HUDEP-2 (cell line): ENCODE measurements at regions not wholly inside any gene's neighbourhood (a gene's known extent, or its start where the extent isn't known, plus 50 kb on each side); places are given as distances from the start of the nearest gene placed in this dataset.
"Not testable (repeated sequence)": the region's sequence is repeated elsewhere in the genome, so short reads cannot be mapped to it uniquely, and the experiment has no call there.

ENCODE experiments used
- DNase-seq, 76 experiments: peaks; one replicate each; lab custom pipeline; 2025; ENCODE audit not compliant: unreplicated experiment in 76 of 76; lab: John Stamatoyannopoulos, UW

GRCh38 chr5:50343715-50344114 lies 97.4 kb downstream of the EMB start:
- no peak for DNase-seq

- DNase-seq: no peak
Measured at GRCh38 chr5:50340757-50341156, 100.3 kb downstream of the EMB start.

DNA sequence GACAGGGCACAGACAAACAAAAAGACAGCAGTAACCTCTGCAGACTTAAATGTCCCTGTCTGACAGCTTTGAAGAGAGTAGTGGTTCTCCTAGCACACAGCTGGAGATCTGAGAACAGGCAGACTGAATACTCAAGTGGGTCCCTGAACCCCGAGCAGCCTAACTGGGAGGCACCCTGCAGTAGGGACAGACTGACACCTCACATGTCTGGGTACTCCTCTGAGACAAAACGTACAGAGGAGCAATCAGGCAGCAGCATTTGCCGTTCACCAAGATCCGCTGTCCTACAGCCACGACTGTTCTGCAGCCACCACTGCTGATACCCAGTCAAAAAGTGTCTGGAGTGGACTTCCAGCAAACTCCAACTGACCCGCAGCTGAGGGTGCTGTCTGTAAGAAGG lies 110.5 kb downstream of the EMB start:
- not testable (repeated sequence) for DNase-seq

- no peak for DNase-seq
Measured at GRCh38 chr5:50328193-50328729, 112.8 kb downstream of the EMB start.

GRCh38 chr5:50325237-50325832 lies 115.8 kb downstream of the EMB start:
- DNase-seq: peak in 7 of 76 experiments; percentile 0 to 5 (median 2)

DNA sequence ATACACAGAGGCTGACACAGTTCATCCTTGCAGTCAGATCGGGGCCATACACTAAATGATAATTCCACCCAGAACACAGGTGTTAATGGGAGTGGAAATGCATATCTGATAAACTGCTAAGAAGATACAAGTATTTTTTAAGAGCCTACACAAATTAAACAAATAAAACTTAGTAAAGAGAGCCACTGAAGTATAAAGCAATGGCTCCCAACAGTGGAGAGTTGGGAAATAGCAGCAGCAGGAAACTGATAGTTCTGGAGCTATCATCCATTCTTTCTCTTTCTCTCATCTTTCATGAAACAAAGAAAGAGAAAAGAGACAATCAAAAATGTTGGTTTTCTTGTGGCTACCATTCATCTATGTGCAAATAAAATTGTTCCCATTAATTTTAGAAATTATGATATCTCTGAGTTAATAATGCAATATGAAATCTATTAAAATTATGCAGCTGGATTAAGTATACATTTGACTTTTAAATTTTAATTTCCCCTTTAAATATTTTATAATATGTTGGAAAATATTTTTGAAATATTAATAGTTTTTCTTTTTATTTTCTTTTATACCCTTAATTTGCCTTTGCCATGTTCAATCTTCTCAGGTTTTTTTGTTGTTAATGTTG lies 120.8 kb downstream of the EMB start:
- no peak for DNase-seq

DNA sequence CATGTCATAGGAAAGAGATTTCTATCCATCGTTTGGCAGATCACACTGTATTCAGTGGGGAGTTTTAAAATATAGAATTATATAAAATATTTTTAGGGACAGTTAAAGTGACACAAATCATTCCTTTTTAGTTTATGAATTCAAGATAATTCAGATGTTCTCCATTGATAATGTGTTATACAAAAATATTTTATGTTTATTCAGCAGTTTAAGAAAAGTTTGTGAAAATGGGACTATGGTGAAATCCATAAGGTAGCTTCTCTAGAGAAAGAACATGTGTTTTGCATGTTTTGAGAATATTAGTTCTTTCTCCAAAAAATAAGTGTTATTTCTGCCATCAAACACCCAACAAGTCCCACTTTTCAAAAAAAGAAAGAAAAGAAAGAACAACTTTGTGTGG lies 122.9 kb downstream of the EMB start:
- no peak for DNase-seq

DNA sequence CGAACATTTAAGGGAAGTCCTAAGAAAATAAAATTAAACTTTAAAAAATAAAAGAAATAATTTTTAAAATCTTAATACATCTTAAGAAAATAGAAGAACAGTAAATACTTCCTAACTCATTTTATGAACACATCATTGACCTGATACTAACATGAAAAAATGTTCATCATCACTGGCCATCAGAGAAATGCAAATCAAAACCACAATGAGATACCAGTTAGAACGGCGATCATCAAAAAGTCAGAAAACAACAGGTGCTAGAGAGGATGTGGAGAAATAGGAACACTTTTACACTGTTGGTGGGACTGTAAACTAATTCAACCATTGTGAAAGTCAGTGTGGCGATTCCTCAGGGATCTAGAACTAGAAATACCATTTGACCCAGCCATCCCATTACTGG lies 134.6 kb downstream of the EMB start:
- DNase-seq: not testable (repeated sequence)

- DNase-seq: no peak
Measured at GRCh38 chr5:50302815-50303490, 138.1 kb downstream of the EMB start.

DNA sequence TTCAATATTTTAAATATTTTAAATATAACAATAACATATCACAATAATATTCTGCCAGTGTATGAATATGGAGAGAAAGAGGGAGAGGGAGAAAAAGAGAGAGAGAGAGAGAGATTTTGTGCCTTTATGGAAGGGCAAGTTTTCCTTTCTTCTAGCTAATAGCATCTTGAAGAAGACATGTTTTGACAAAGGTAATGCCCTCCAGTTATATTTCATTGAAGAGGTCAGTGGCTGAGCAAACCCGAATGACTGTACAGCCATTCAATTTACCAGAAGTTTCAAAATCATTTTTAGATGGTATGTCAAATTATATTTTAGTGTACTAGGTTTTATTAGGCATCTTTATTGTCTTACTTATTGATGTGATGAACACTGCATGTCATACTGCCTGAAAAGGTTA lies 139.3 kb downstream of the EMB start:
- DNase-seq: no peak

DNA sequence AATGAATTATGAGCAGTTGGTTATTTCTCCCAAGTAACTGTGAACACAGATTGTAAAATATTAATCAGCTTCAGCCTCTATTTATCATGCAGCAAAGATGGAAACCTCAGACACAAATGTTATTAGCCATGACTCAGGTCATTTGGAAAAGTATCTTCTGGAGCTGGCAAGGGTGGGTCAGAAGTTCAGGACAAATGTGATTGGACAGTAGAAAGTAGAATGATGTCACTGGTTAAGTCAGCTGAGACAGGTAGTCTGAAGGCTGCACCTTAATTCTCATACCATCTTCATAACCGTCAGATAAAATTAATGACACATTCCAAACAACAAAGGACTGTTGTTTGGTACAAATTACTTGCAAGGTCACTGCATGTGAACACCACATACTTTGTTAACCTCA lies 140.2 kb downstream of the EMB start:
- no peak for DNase-seq

GRCh38 chr5:50299896-50300295 lies 141.2 kb downstream of the EMB start:
- DNase-seq: no peak

DNA sequence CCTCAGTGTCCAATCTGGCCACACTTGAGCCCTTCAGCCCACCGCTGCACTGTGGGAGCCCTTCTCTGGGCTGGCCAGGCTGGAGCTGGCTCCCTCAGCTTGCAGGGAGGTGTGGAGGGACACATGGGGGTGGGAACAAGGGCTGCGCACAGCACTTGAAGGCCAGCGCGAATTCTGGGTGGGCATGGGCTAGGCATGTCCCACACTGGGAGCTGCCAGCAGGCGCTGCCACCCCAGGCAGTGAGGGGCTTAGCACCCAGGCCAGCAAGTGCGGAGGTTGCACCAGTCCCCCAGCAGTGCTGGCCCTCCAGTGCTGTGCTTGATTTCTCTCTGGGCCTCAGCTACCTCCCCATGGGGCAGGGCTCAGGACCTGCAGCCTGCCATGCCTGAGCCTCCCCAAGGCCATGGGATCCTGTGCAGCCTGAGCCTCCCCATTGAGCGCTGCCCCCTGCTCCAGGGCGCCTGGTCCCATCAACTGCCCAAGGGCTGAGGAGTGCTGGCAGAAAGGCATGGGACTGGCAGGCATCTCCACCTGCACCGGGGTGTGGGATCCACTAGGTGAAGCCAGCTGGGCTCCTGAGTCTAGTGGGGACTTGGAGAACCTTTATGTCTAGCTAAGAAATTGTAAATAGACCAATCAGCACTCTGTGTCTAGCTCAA lies 148.2 kb downstream of the EMB start:
- no peak for DNase-seq

GRCh38 chr5:50280461-50280860 lies 160.6 kb downstream of the EMB start:
- not testable (repeated sequence) for DNase-seq
